ENCODE measurements at regions not wholly inside any gene's neighbourhood (a gene's known extent, or its start where the extent isn't known, plus 50 kb on each side); places are given as distances from the start of the nearest gene placed in this dataset.
A peak's percentile ranks its signal among the peaks of the same experiment; 100 is the strongest.

- TF ChIP-seq FOXP2 (optimal IDR thresholded peaks at IDR 0.05; ENCODE audit: control extremely low read depth, extremely low read length, insufficient read depth) (no peak), EZH2 (IDR thresholded peaks at IDR 0.05) (no peak), POLR2AphosphoS5 (IDR thresholded peaks at IDR 0.05; ENCODE audit: borderline replicate concordance, low read depth, low read length) (no peak)
- Histone ChIP-seq H3K9me3 (ENCODE audit: low read depth, low read length) (no peaks in the 10 kb centered on the region), H3K9ac (ENCODE audit: insufficient read length) (no peak overlapping the region), H3K27ac (no peak overlapping the region), H3K36me3 (ENCODE audit: insufficient read depth, low read length) (no peaks in the 10 kb centered on the region), H3K4me3 (no peak overlapping the region)
- DNase-seq (ENCODE audit: low read depth, low spot score): no peak
These were observed 167.3 kb downstream of the FAM43A start for GRCh38 chr3:194852831-194853508.

DNA sequence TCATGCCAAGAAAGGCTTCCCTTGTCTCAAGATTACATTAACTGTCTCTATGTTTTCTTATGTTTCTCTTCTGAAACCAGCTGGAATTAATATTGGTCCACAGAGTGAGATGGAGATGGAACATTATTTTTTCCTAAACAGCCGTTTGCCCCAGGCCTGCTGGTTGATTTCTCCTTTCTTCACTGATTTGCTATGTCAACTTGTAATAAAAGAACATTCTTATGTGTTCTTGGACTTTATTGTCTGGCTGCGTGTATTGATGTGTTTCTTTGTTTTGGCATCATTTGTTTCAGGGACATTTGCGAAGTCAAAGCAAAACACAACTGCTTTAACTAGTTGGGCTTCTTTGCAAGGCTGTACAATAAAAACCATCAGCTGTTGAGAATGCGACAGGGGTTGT lies 168.5 kb downstream of the FAM43A start:
- Histone ChIP-seq H3K4me3 (0 out of 2 replicates have a peak overlapping the region, but pooled peaks have one; percentile 0), H3K36me3 (ENCODE audit: insufficient read depth, low read length) (no peaks in the 10 kb centered on the region), H3K9me3 (ENCODE audit: low read depth, low read length) (no peaks in the 10 kb centered on the region; the same call in 1 of the 2 replicates), H3K27ac (peak overlapping the region; percentile 52), H3K9ac (ENCODE audit: insufficient read length) (no peak overlapping the region)
- TF ChIP-seq POLR2AphosphoS5 (IDR thresholded peaks at IDR 0.05; ENCODE audit: borderline replicate concordance, low read depth, low read length): no peak
- no peak for DNase-seq (ENCODE audit: low read depth, low spot score)

DNA sequence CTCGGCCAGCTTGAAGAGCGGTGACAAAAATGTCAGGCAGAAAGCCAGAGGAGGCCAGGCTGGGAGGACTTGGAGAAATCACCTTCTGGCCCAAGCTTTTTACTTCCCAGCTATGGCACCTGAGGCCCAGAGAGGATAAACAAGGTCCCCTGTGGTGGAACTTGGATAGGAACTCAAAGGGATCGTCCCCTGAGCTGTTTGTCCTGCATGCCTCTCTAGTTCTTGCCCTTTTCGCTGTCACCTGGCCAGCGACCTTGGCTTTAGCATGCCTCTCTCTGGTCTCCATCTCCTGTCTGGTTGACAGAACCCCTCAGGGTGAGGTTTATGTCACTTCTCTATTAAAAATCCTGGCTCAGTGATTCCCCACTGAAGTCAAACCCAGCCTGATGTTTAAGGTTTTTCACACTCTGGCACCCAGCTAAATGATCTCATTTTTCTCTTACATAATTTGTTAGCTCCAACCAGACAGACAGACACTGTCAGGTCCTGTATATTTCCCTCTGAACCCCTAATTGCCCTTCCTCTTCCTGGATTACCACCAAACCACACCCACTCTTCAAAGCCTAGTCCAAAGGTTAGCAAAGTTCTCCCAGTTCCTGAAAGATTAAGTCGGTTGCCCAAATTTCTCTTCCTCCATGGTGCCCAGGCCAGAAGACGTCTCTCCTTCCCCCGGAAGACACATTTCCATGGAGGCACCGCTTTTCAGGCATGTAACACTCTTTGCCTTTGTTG lies 169.1 kb downstream of the FAM43A start:
- H3K36me3 ChIP-seq (ENCODE audit: insufficient read depth, low read length): no peaks in the 10 kb centered on the region
- H3K9me3 ChIP-seq (ENCODE audit: low read depth, low read length): no peaks in the 10 kb centered on the region; the same call in 1 of the 2 replicates
- no peak for DNase-seq (ENCODE audit: low read depth, low spot score)
- H3K27ac ChIP-seq: no peak overlapping the region
- no peak overlapping the region for H3K4me3 ChIP-seq
- no peak for TF ChIP-seq FOXP2 (optimal IDR thresholded peaks at IDR 0.05; ENCODE audit: control extremely low read depth, extremely low read length, insufficient read depth)
- TF ChIP-seq EZH2 (IDR thresholded peaks at IDR 0.05): no peak
- no peak for TF ChIP-seq POLR2AphosphoS5 (IDR thresholded peaks at IDR 0.05; ENCODE audit: borderline replicate concordance, low read depth, low read length)
- H3K9ac ChIP-seq (ENCODE audit: insufficient read length): no peak overlapping the region

GRCh38 chr3:194856296-194856695 lies 170.6 kb downstream of the FAM43A start:
- Histone ChIP-seq H3K4me3 (no peak overlapping the region), H3K9ac (ENCODE audit: insufficient read length) (no peak overlapping the region), H3K27ac (no peak overlapping the region), H3K36me3 (ENCODE audit: insufficient read depth, low read length) (no peaks in the 10 kb centered on the region), H3K9me3 (ENCODE audit: low read depth, low read length) (no peaks in the 10 kb centered on the region; the same call in 1 of the 2 replicates)
- DNase-seq (ENCODE audit: low read depth, low spot score): no peak
- TF ChIP-seq POLR2AphosphoS5 (IDR thresholded peaks at IDR 0.05; ENCODE audit: borderline replicate concordance, low read depth, low read length): no peak
- TF ChIP-seq FOXP2 (optimal IDR thresholded peaks at IDR 0.05; ENCODE audit: control extremely low read depth, extremely low read length, insufficient read depth): no peak
- TF ChIP-seq EZH2 (IDR thresholded peaks at IDR 0.05): no peak

GRCh38 chr3:194857469-194858113 lies 171.9 kb downstream of the FAM43A start:
- no peak for TF ChIP-seq EZH2 (IDR thresholded peaks at IDR 0.05)
- TF ChIP-seq FOXP2 (optimal IDR thresholded peaks at IDR 0.05; ENCODE audit: control extremely low read depth, extremely low read length, insufficient read depth): no peak
- no peak for TF ChIP-seq POLR2AphosphoS5 (IDR thresholded peaks at IDR 0.05; ENCODE audit: borderline replicate concordance, low read depth, low read length)
- H3K9me3 ChIP-seq (ENCODE audit: low read depth, low read length): no peaks in the 10 kb centered on the region; the same call in 1 of the 2 replicates
- no peaks in the 10 kb centered on the region for H3K36me3 ChIP-seq (ENCODE audit: insufficient read depth, low read length)
- H3K27ac ChIP-seq: no peak overlapping the region
- DNase-seq (ENCODE audit: low read depth, low spot score): no peak
- H3K9ac ChIP-seq (ENCODE audit: insufficient read length): no peak overlapping the region
- H3K4me3 ChIP-seq: no peak overlapping the region

DNA sequence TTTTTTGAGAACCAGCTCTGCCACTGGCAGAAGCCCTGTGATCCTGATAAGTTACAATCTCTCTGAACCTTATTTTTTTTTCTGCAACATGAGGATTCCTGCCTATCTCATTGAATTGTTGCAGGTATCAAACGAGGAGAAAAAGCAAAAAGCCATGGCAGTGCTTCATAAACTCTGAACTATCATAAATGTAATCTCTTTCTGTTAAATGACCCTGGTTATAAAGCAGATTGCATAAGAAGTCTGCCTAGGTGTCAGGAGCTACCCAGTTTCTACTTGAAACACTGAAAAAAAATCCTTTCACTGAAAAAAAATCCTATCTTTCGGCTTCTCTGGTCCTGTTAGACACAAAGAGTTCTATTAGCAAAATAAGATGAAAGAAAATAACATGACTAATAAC lies 172.7 kb downstream of the FAM43A start:
- Histone ChIP-seq H3K9me3 (ENCODE audit: low read depth, low read length) (no peaks in the 10 kb centered on the region; the same call in 1 of the 2 replicates), H3K4me3 (no peak overlapping the region), H3K36me3 (ENCODE audit: insufficient read depth, low read length) (no peaks in the 10 kb centered on the region), H3K27ac (no peak overlapping the region), H3K9ac (ENCODE audit: insufficient read length) (no peak overlapping the region)
- no peak for DNase-seq (ENCODE audit: low read depth, low spot score)
- no peak for TF ChIP-seq FOXP2 (optimal IDR thresholded peaks at IDR 0.05; ENCODE audit: control extremely low read depth, extremely low read length, insufficient read depth)
- TF ChIP-seq POLR2AphosphoS5 (IDR thresholded peaks at IDR 0.05; ENCODE audit: borderline replicate concordance, low read depth, low read length): no peak
- TF ChIP-seq EZH2 (IDR thresholded peaks at IDR 0.05): no peak

- no peak for DNase-seq (ENCODE audit: low read depth, low spot score)
- TF ChIP-seq FOXP2 (optimal IDR thresholded peaks at IDR 0.05; ENCODE audit: control extremely low read depth, extremely low read length, insufficient read depth): no peak
- no peak for TF ChIP-seq POLR2AphosphoS5 (IDR thresholded peaks at IDR 0.05; ENCODE audit: borderline replicate concordance, low read depth, low read length)
- no peak for TF ChIP-seq EZH2 (IDR thresholded peaks at IDR 0.05)
- no peak overlapping the region for H3K9ac ChIP-seq (ENCODE audit: insufficient read length)
- no peaks in the 10 kb centered on the region; the same call in 1 of the 2 replicates for H3K9me3 ChIP-seq (ENCODE audit: low read depth, low read length)
- H3K27ac ChIP-seq: no peak overlapping the region
- no peaks in the 10 kb centered on the region for H3K36me3 ChIP-seq (ENCODE audit: insufficient read depth, low read length)
- H3K4me3 ChIP-seq: no peak overlapping the region
These were observed 175.0 kb downstream of the FAM43A start for GRCh38 chr3:194860725-194861124.

DNA sequence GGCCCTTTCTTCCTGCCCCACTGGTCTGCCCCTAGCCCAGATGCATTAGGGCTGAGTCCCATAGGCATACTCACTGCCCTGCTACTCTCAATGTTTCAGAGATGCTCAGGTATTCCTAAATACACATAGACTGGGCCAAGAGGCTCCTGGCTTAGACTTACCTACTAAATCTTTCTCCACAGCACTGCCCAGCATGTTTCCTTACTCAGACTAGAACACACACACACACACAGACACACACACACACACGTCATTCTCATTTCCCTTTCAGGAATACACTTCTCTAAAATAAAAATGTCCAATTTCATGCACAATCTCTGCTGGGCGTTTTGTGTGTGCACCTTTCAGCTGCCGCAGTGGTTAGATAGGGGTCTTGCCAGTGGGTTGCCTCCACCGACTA lies 175.7 kb downstream of the FAM43A start:
- no peak overlapping the region for H3K4me3 ChIP-seq
- DNase-seq (ENCODE audit: low read depth, low spot score): no peak
- TF ChIP-seq FOXP2 (optimal IDR thresholded peaks at IDR 0.05; ENCODE audit: control extremely low read depth, extremely low read length, insufficient read depth): no peak
- no peak for TF ChIP-seq POLR2AphosphoS5 (IDR thresholded peaks at IDR 0.05; ENCODE audit: borderline replicate concordance, low read depth, low read length)
- TF ChIP-seq EZH2 (IDR thresholded peaks at IDR 0.05): no peak
- no peak overlapping the region for H3K9ac ChIP-seq (ENCODE audit: insufficient read length)
- no peaks in the 10 kb centered on the region; the same call in 1 of the 2 replicates for H3K9me3 ChIP-seq (ENCODE audit: low read depth, low read length)
- no peaks in the 10 kb centered on the region for H3K36me3 ChIP-seq (ENCODE audit: insufficient read depth, low read length)
- no peak overlapping the region for H3K27ac ChIP-seq

Data from SK-N-MC (cell line).